ENCODE measurements at regions not wholly inside any gene's neighbourhood (a gene's known extent, or its start where the extent isn't known, plus 50 kb on each side); places are given as distances from the start of the nearest gene placed in this dataset.
A peak's percentile ranks its signal among the peaks of the same experiment; 100 is the strongest.

DNA sequence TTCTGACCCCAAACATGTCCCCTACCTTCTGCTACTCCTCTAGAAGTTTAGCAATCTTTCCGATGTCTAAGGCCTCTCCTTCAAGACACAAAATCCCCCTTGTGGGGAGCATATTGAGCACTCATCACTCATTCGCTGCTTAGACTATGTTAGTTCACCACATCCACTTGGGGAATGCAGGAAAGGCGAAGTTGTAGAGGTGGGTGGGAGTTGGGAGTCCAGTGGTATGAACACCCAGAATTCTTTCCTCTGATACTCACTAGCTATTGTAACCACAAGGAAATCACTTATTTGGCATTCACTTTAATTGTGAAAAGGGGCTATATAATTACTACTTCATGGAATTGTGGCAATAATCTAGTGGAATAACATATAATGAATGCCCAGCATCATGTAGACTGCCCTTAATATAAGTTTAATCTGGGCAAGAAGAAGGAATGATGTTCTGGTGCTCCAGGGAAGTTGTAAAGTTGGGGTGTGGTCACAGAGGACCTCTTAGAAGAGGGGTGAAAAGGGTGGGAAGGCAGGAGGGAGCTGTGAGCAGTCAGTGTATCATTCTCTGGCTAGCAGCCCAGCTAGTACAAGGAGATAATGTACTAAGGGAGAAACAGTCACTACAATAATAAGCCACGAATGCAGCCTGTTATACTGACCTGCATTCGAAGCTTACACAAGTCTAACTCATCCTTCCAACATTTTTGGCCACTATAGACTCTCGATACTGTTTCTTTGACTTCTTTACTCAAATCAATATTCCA is 468.2 kb upstream of the DIPK2B start:
- TF ChIP-seq, protein P1, sequence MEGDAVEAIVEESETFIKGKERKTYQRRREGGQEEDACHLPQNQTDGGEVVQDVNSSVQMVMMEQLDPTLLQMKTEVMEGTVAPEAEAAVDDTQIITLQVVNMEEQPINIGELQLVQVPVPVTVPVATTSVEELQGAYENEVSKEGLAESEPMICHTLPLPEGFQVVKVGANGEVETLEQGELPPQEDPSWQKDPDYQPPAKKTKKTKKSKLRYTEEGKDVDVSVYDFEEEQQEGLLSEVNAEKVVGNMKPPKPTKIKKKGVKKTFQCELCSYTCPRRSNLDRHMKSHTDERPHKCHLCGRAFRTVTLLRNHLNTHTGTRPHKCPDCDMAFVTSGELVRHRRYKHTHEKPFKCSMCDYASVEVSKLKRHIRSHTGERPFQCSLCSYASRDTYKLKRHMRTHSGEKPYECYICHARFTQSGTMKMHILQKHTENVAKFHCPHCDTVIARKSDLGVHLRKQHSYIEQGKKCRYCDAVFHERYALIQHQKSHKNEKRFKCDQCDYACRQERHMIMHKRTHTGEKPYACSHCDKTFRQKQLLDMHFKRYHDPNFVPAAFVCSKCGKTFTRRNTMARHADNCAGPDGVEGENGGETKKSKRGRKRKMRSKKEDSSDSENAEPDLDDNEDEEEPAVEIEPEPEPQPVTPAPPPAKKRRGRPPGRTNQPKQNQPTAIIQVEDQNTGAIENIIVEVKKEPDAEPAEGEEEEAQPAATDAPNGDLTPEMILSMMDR (IDR thresholded peaks at IDR 0.05; ENCODE audit: insufficient read depth, low read depth, low read length), result no peak
- DNase-seq (ENCODE audit: low read depth), result peak; percentile 66
- CTCF ChIA-PET, result no interaction called here
- H3K36me3 ChIP-seq (ENCODE audit: control insufficient read depth, insufficient read depth, low read length), result no peaks in the 10 kb centered on the region
- POLR2A ChIA-PET, result interaction anchor here (0.5 to 0.8 kb wide), 2 partner anchors 42 to 101 kb away, joined by 3 to 7 read pairs; no protein-coding TSS in a partner anchor
- no peak overlapping the region for H3K4me3 ChIP-seq (ENCODE audit: low read depth, low read length)
- H3K27me3 ChIP-seq (ENCODE audit: control insufficient read depth, insufficient read depth, low read length), result no peaks in the 10 kb centered on the region

DNA sequence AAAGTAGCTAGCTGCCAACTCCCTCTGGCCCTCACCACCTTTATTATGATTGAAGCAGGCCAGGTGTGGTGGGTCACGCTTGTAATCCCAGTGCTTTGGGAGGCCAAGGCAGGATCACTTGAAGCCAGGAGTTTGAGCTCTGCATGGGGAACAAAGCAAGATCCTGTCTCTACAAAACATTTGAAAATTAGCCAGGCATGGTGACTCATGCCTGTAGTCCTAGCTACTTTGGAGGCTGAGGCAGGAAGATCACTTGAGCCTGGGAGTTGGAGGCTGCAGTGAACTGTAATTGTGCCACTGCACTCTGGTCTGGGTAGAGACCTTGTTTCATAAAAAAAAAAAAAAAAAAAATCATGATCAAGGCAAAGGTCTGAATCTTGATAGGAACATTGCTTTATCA is 467.0 kb upstream of the DIPK2B start:
- DNase-seq (ENCODE audit: low read depth), result no peak
- POLR2A ChIA-PET, result no interaction called here
- CTCF ChIA-PET, result no interaction called here
- TF ChIP-seq, protein P1 (IDR thresholded peaks at IDR 0.05; ENCODE audit: insufficient read depth, low read depth, low read length), result no peak
- no peaks in the 10 kb centered on the region for H3K27me3 ChIP-seq (ENCODE audit: control insufficient read depth, insufficient read depth, low read length)
- no peaks in the 10 kb centered on the region for H3K36me3 ChIP-seq (ENCODE audit: control insufficient read depth, insufficient read depth, low read length)
- no peak overlapping the region for H3K4me3 ChIP-seq (ENCODE audit: low read depth, low read length)

DNA sequence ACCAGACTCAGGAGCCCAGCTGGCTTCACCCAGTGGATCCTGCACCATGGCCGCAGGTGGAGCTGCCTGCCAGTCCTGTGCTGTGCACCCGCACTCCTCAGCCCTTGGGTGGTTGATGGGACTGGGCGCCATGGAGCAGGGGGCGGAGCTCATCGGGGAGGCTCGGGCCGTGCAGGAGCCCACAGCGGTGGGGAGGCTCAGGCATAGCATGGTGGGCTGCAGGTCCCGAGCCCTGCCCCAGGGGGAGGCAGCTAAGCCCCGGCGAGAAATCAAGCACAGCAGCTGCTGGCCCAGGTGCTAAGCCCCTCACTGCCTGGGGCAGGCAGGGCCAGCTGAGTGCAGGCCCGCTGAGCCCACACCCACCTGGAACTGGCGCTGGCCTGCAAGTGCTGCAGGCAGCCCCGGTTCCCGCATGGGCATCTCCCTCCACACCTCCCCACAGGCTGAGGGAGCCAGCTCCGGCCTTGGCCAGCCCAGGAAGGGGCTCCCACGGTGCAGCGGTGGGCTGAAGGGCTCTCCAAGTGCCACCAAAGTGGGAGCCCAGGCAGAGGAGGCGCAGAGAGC is 464.1 kb upstream of the DIPK2B start:
- Histone ChIP-seq H3K36me3 (ENCODE audit: control insufficient read depth, insufficient read depth, low read length) (no peaks in the 10 kb centered on the region), H3K27me3 (ENCODE audit: control insufficient read depth, insufficient read depth, low read length) (no peaks in the 10 kb centered on the region), H3K4me3 (ENCODE audit: low read depth, low read length) (no peak overlapping the region)
- ChIA-PET CTCF (no interaction called here), POLR2A (no interaction called here)
- DNase-seq (ENCODE audit: low read depth), result no peak
- TF ChIP-seq, protein P1 (IDR thresholded peaks at IDR 0.05; ENCODE audit: insufficient read depth, low read depth, low read length), result no peak

DNA sequence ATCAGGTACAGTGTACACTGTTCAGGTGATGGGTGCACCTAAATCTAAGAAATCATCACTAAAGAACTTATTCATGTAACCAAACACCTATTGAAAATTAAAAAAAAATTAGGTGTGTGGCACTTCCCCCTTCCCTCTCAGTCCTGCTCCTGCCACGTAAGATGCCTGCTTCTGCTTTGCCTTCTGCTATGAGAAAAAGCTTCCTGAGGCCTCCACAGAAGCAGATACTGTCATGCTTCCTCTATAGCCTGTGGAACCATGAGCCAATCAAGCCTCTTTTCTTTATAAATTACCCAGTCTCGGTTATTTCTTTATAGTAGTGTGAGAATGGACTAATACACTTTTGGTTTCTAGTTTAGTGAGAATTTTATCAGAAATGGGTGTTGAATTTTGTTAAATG is 459.8 kb upstream of the DIPK2B start:
- Histone ChIP-seq H3K4me3 (ENCODE audit: low read depth, low read length) (no peak overlapping the region), H3K27me3 (ENCODE audit: control insufficient read depth, insufficient read depth, low read length) (no peaks in the 10 kb centered on the region), H3K36me3 (ENCODE audit: control insufficient read depth, insufficient read depth, low read length) (no peaks in the 10 kb centered on the region)
- TF ChIP-seq, protein P1 (IDR thresholded peaks at IDR 0.05; ENCODE audit: insufficient read depth, low read depth, low read length), result no peak
- ChIA-PET CTCF (no interaction called here), POLR2A (no interaction called here)
- no peak for DNase-seq (ENCODE audit: low read depth)

DNA sequence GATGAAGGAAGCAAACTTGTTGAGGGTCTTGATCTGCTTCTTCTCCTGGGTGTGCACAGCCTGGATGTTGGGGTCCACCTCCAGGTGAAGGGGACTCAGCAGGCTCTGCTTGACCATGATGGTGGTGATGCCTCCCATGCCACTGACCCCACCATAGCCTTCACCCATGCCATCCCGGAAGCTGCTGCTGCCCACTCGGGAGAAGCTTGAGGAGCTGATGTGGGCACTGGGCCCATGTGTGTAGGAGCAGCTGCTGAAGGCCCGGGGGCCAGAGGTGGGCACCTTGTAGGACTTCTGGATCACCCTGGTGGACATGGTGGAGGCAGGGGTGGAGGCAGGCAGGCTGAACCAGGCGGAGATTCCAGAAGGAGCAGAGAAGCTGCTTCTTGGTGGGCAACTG is 432.7 kb upstream of the DIPK2B start:
- Histone ChIP-seq H3K36me3 (ENCODE audit: control insufficient read depth, insufficient read depth, low read length) (no peaks in the 10 kb centered on the region), H3K4me3 (ENCODE audit: low read depth, low read length) (no peak overlapping the region), H3K27me3 (ENCODE audit: control insufficient read depth, insufficient read depth, low read length) (no peaks in the 10 kb centered on the region)
- ChIA-PET POLR2A (no interaction called here), CTCF (interaction anchor here (0.8 kb wide), 1 partner anchor 108 kb away, joined by 3 read pairs; no protein-coding TSS in a partner anchor)
- TF ChIP-seq, protein P1 (IDR thresholded peaks at IDR 0.05; ENCODE audit: insufficient read depth, low read depth, low read length), result no peak
- DNase-seq (ENCODE audit: low read depth), result no peak

Measured in BJ (cell line).